ENCODE measurements at regions not wholly inside any gene's neighbourhood (a gene's known extent, or its start where the extent isn't known, plus 50 kb on each side); places are given as distances from the start of the nearest gene placed in this dataset.

- intact Hi-C loops (cut with DNase I) = no loop called here
- peak; percentile 10 for DNase-seq (ENCODE audit: low spot score)
These were observed 144.1 kb downstream of the KLF13 start for GRCh38 chr15:31470756-31471155.

GRCh38 chr15:31471731-31472430 lies 145.2 kb downstream of the KLF13 start:
- DNase-seq (ENCODE audit: low spot score) = peak; percentile 37
- intact Hi-C loops (cut with DNase I) = no loop called here

GRCh38 chr15:31472636-31473384 lies 146.2 kb downstream of the KLF13 start:
- peak; percentile 16 for DNase-seq (ENCODE audit: low spot score)
- intact Hi-C loops (cut with DNase I) = no loop called here

- intact Hi-C loops (cut with DNase I) = no loop called here
- no peak for DNase-seq (ENCODE audit: low spot score)
These were observed 146.9 kb downstream of the KLF13 start for GRCh38 chr15:31473385-31474058.

GRCh38 chr15:31474059-31474868 lies 147.6 kb downstream of the KLF13 start:
- intact Hi-C loops (cut with DNase I) = no loop called here

GRCh38 chr15:31476236-31476810 lies 149.7 kb downstream of the KLF13 start:
- intact Hi-C loops (cut with DNase I) = no loop called here
- no peak for DNase-seq (ENCODE audit: low spot score)

More at GRCh38 chr15:31474059-31474868, 147.6 kb downstream of the KLF13 start:
- no peak for DNase-seq (ENCODE audit: low spot score)

- no peak for DNase-seq (ENCODE audit: low spot score)
These were observed 150.2 kb downstream of the KLF13 start for GRCh38 chr15:31476866-31477265.

GRCh38 chr15:31477301-31477700 lies 150.7 kb downstream of the KLF13 start:
- intact Hi-C loops (cut with DNase I) = no loop called here
- DNase-seq (ENCODE audit: low spot score) = no peak

More at GRCh38 chr15:31476866-31477265, 150.2 kb downstream of the KLF13 start:
- intact Hi-C loops (cut with DNase I) = no loop called here

GRCh38 chr15:31477851-31478701 lies 151.4 kb downstream of the KLF13 start:
- DNase-seq (ENCODE audit: low spot score) = no peak
- intact Hi-C loops (cut with DNase I) = no loop called here

- intact Hi-C loops (cut with DNase I) = no loop called here
- DNase-seq (ENCODE audit: low spot score) = no peak
These were observed 152.1 kb downstream of the KLF13 start for GRCh38 chr15:31478702-31479221.

- DNase-seq (ENCODE audit: low spot score) = no peak
- intact Hi-C loops (cut with DNase I) = loop anchor here (10.0 kb wide), 2 partner anchors 116 to 266 kb away; no protein-coding TSS in a partner anchor
These were observed 153.9 kb downstream of the KLF13 start for GRCh38 chr15:31480356-31481025.

- intact Hi-C loops (cut with DNase I) = loop anchor here (10.0 kb wide), 2 partner anchors 116 to 266 kb away; no protein-coding TSS in a partner anchor
- peak; percentile 0 for DNase-seq (ENCODE audit: low spot score)
These were observed 154.5 kb downstream of the KLF13 start for GRCh38 chr15:31481142-31481541.

- intact Hi-C loops (cut with DNase I) = loop anchor here (10.0 kb wide), 2 partner anchors 118 to 268 kb away; no protein-coding TSS in a partner anchor
- no peak for DNase-seq (ENCODE audit: low spot score)
These were observed 155.7 kb downstream of the KLF13 start for GRCh38 chr15:31482122-31482922.

GRCh38 chr15:31483053-31483985 lies 156.7 kb downstream of the KLF13 start:
- no peak for DNase-seq (ENCODE audit: low spot score)
- intact Hi-C loops (cut with DNase I) = loop anchor here (10.0 kb wide), 2 partner anchors 119 to 269 kb away; no protein-coding TSS in a partner anchor

Data from posterior vena cava (tissue), 2 donors.